Naive thymus-derived CD4-positive, alpha-beta T cell (primary cell): ENCODE measurements at regions not wholly inside any gene's neighbourhood (a gene's known extent, or its start where the extent isn't known, plus 50 kb on each side); places are given as distances from the start of the nearest gene placed in this dataset.

ENCODE experiments used
- ATAC-seq: fragments of 150-1000 bp; cut with Tn5 transposase; 2 replicates; pipeline ENCODE4 v1.10.0; 2021; ENCODE audit warnings: mild to moderate bottlenecking, moderate library complexity
- CTCF ChIA-PET: fragments of 350-600 bp; sonication (Branson Sonifier 250); formaldehyde crosslinking; loops from one replicate; lab custom pipeline; 2021; ENCODE audit warnings: antibody characterized with exemption; lab: Charles Lee
- POLR2A ChIA-PET: fragments of 350-600 bp; sonication (Branson Sonifier 250); formaldehyde crosslinking; loops from one replicate; lab custom pipeline; 2021; ENCODE audit warnings: antibody characterized with exemption, inconsistent platforms; lab: Charles Lee
- DNase-seq, 9 donors: peaks; one replicate each; pipeline versions ENCODE4 v3.0.0 to v3.0.0-alpha.2; 2020 to 2022; ENCODE audit warnings: mixed read lengths in 1 of 9
- H3K27ac ChIP-seq: one replicate; pipeline ENCODE4 v1.7.0; 2013; ENCODE audit warnings: mild to moderate bottlenecking, low read depth, low read length, moderate library complexity
- H3K27me3 ChIP-seq, 2 donors: one replicate each; pipeline ENCODE4 v1.7.0; 2013; ENCODE audit warnings: low read length in 2 of 2, mild to moderate bottlenecking in 2 of 2, moderate library complexity in 2 of 2; ENCODE audit not compliant: control insufficient read depth in 2 of 2, insufficient read depth in 2 of 2
- H3K36me3 ChIP-seq, 3 experiments: 1 replicate in 2 of 3; 2 replicates in 1 of 3; pipeline ENCODE4 v1.7.0; 2013; ENCODE audit warnings: low read length in 3 of 3, mild to moderate bottlenecking in 3 of 3, moderate library complexity in 1 of 3; ENCODE audit not compliant: insufficient read depth in 3 of 3, control insufficient read depth in 2 of 3
- H3K4me1 ChIP-seq, 2 donors: one replicate each; pipeline ENCODE4 v1.7.0; 2013; ENCODE audit warnings: low read length in 2 of 2, mild to moderate bottlenecking in 2 of 2, moderate library complexity in 1 of 2; ENCODE audit not compliant: control insufficient read depth in 2 of 2, insufficient read depth in 2 of 2
- H3K4me3 ChIP-seq: 2 replicates; pipeline ENCODE4 v1.7.0; 2013; ENCODE audit warnings: mild to moderate bottlenecking, low read length
- H3K9me3 ChIP-seq, 3 experiments: 1 replicate in 2 of 3; 2 replicates in 1 of 3; pipeline ENCODE4 v1.7.0; 2013; ENCODE audit warnings: low read length in 3 of 3; ENCODE audit not compliant: control insufficient read depth in 2 of 3
- H3K27ac Mint-ChIP-seq, 9 donors: one replicate each; pipeline ENCODE4 v1.8.0; 2020 to 2022; ENCODE audit warnings: mixed read lengths in 9 of 9, mild to moderate bottlenecking in 8 of 9, moderate library complexity in 5 of 9, inconsistent platforms in 2 of 9
- H3K27me3 Mint-ChIP-seq, 5 donors: one replicate each; pipeline ENCODE4 v1.8.0; 2021 to 2022; ENCODE audit warnings: mixed read lengths in 5 of 5, mild to moderate bottlenecking in 1 of 5
- H3K36me3 Mint-ChIP-seq, 5 donors: one replicate each; pipeline ENCODE4 v1.8.0; 2020 to 2022; ENCODE audit warnings: mixed read lengths in 5 of 5, mild to moderate bottlenecking in 3 of 5, inconsistent platforms in 1 of 5
- H3K4me1 Mint-ChIP-seq, 7 donors: one replicate each; pipeline ENCODE4 v1.8.0; 2020 to 2022; ENCODE audit warnings: mixed read lengths in 7 of 7, mild to moderate bottlenecking in 3 of 7, inconsistent platforms in 1 of 7
- H3K4me3 Mint-ChIP-seq, 10 donors: one replicate each; pipeline ENCODE4 v1.8.0; 2020 to 2022; ENCODE audit warnings: mild to moderate bottlenecking in 10 of 10, mixed read lengths in 10 of 10, moderate library complexity in 6 of 10, inconsistent platforms in 2 of 10
- H3K9me3 Mint-ChIP-seq, 11 donors: one replicate each; pipeline ENCODE4 v1.8.0; 2020 to 2022; ENCODE audit warnings: mixed read lengths in 11 of 11, mild to moderate bottlenecking in 4 of 11, inconsistent platforms in 1 of 11, moderate library complexity in 1 of 11
- intact Hi-C, 2 donors: fragments of 100-400 bp; cut with micrococcal nuclease; formaldehyde crosslinking; loops; one replicate each; pipeline ENCODE4 v1.15.1; 2023

GRCh38 chr5:146254223-146254622 is 50.8 kb downstream of the RBM27 start:
- H3K27ac Mint-ChIP-seq = no peak overlapping the region
- H3K36me3 Mint-ChIP-seq = peaks cover 0 to 40% (median 20%) of the 10 kb centered on the region in 5 donors
- CTCF ChIA-PET = no interaction called here

DNA sequence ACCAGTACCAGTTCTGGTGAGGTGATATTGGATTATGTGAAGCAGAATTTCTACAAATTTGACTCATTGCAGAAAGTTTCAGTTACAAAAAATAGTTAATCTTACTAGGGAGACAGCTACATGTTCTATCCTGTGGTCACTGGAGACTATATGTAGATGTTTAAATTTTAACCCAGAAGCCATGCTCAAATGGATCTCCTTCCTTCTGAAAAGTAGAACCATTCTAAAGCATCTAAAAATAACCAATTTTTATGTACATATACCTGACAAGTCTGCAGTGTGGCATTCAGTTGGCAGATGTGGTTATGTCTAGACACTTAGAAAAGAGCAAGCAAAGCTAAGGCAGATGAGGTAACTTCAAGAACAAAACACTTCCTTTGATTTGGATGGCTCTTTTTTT is 65.5 kb upstream of the POU4F3 start:
- Histone ChIP-seq H3K4me3 (no peak overlapping the region), H3K27ac (no peak overlapping the region), H3K27me3 (no peaks in the 10 kb centered on the region), H3K4me1 (no peaks in the 10 kb centered on the region), H3K36me3 (peaks cover 17 to 47% (median 19%) of the 10 kb centered on the region in 3 experiments), H3K9me3 (no peaks in the 10 kb centered on the region)
- DNase-seq = no peak
- H3K27me3 Mint-ChIP-seq = no peaks in the 10 kb centered on the region
- ChIA-PET CTCF (no interaction called here), POLR2A (no interaction called here)
- peak overlapping the region in 2 of 9 donors; percentile 66 to 68 for H3K27ac Mint-ChIP-seq
- no peak overlapping the region for H3K4me3 Mint-ChIP-seq
- intact Hi-C loops = no loop called here
- no peak for ATAC-seq
- peaks cover 0 to 2% (median 0%) of the 10 kb centered on the region in 7 donors for H3K4me1 Mint-ChIP-seq
- no peaks in the 10 kb centered on the region for H3K9me3 Mint-ChIP-seq
- H3K36me3 Mint-ChIP-seq = peaks cover 0 to 41% (median 20%) of the 10 kb centered on the region in 5 donors

More at GRCh38 chr5:146254223-146254622, 50.8 kb downstream of the RBM27 start:
- H3K9me3 ChIP-seq = no peaks in the 10 kb centered on the region
- Mint-ChIP-seq H3K4me3 (no peak overlapping the region), H3K27me3 (no peaks in the 10 kb centered on the region), H3K9me3 (no peaks in the 10 kb centered on the region), H3K4me1 (peaks cover 0 to 5% (median 0%) of the 10 kb centered on the region in 7 donors)
- POLR2A ChIA-PET = no interaction called here
- ATAC-seq (no peak), DNase-seq (no peak)
- peaks cover 0 to 56% (median 14%) of the 10 kb centered on the region in 3 experiments for H3K36me3 ChIP-seq
- no peak overlapping the region for H3K27ac ChIP-seq
- no peaks in the 10 kb centered on the region for H3K27me3 ChIP-seq
- no peaks in the 10 kb centered on the region for H3K4me1 ChIP-seq
- intact Hi-C loops = no loop called here
- no peak overlapping the region for H3K4me3 ChIP-seq

- DNase-seq (no peak), ATAC-seq (no peak)
- Histone ChIP-seq H3K4me1 (no peaks in the 10 kb centered on the region), H3K36me3 (peaks cover 6 to 39% (median 7%) of the 10 kb centered on the region in 3 experiments), H3K4me3 (no peak overlapping the region), H3K27ac (no peak overlapping the region), H3K9me3 (no peaks in the 10 kb centered on the region), H3K27me3 (no peaks in the 10 kb centered on the region)
- H3K4me3 Mint-ChIP-seq = no peak overlapping the region
- no peaks in the 10 kb centered on the region for H3K9me3 Mint-ChIP-seq
- CTCF ChIA-PET = no interaction called here
- intact Hi-C loops = no loop called here
- H3K4me1 Mint-ChIP-seq = peaks cover 0 to 5% (median 0%) of the 10 kb centered on the region in 7 donors
- H3K36me3 Mint-ChIP-seq = peaks cover 4 to 30% (median 7%) of the 10 kb centered on the region in 5 donors
- H3K27ac Mint-ChIP-seq = peak overlapping the region in 1 of 9 donors; percentile 8
- no peaks in the 10 kb centered on the region for H3K27me3 Mint-ChIP-seq
- POLR2A ChIA-PET = no interaction called here
Measured at GRCh38 chr5:146283344-146283761, 55.3 kb upstream of the POU4F3 start.

DNA sequence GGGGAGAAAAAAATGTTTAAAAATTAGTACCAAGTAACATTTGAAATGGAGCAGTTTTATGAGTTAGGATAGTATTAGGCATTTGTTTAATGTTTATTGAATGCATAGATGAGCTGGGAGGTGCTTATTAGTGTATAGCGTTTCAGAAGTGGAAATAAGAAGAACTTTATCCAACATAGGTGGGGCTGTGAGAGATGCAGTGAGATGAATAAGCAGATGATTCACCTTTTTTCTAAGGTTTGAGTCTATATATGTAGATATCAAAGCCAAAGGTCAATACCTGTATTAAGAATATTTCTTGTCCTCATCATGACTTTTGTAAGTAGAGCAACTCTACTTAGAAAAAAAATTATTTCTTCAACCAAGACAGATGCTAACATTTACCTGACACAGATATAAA is 54.6 kb upstream of the POU4F3 start:
- Mint-ChIP-seq H3K4me1 (peaks cover 0 to 5% (median 0%) of the 10 kb centered on the region in 7 donors), H3K36me3 (peaks cover 4 to 30% (median 9%) of the 10 kb centered on the region in 5 donors), H3K9me3 (no peaks in the 10 kb centered on the region), H3K27me3 (no peaks in the 10 kb centered on the region), H3K27ac (no peak overlapping the region), H3K4me3 (no peak overlapping the region)
- Histone ChIP-seq H3K36me3 (peaks cover 6 to 39% (median 7%) of the 10 kb centered on the region in 3 experiments), H3K9me3 (no peaks in the 10 kb centered on the region), H3K27ac (no peak overlapping the region), H3K4me1 (no peaks in the 10 kb centered on the region), H3K4me3 (no peak overlapping the region), H3K27me3 (no peaks in the 10 kb centered on the region)
- ATAC-seq = no peak
- DNase-seq = no peak
- POLR2A ChIA-PET = no interaction called here
- intact Hi-C loops = no loop called here
- CTCF ChIA-PET = no interaction called here
